Activated CD8-positive, alpha-beta T cell treated with anti-CD3 and anti-CD28 coated beads, Interleukin-2, amount 10 ng/mL, durations not matched to agents 7 days and 5 days (primary cell): ENCODE measurements at regions not wholly inside any gene's neighbourhood (a gene's known extent, or its start where the extent isn't known, plus 50 kb on each side); places are given as distances from the start of the nearest gene placed in this dataset.
"Not testable (repeated sequence)": the region's sequence is repeated elsewhere in the genome, so short reads cannot be mapped to it uniquely, and the experiment has no call there.

Source experiments
- ATAC-seq: fragments of 150-1000 bp; cut with Tn5 transposase; one replicate; pipeline ENCODE4 v1.10.0; 2021; ENCODE audit warnings: moderate library complexity
- CTCF ChIA-PET: fragments of 350-600 bp; sonication (Branson Sonifier 250); formaldehyde crosslinking; loops from one replicate; lab custom pipeline; 2021; ENCODE audit warnings: antibody characterized with exemption; lab: Charles Lee
- POLR2A ChIA-PET: fragments of 350-600 bp; sonication (Branson Sonifier 250); formaldehyde crosslinking; loops from one replicate; lab custom pipeline; 2021; ENCODE audit warnings: antibody characterized with exemption; lab: Charles Lee
- DNase-seq: peaks from one replicate; pipeline ENCODE4 v3.0.0-alpha.2; 2020
- H3K27ac Mint-ChIP-seq: one replicate; pipeline ENCODE4 v1.8.0; 2021; ENCODE audit warnings: mild to moderate bottlenecking, mixed read lengths
- H3K27me3 Mint-ChIP-seq: one replicate; pipeline ENCODE4 v1.8.0; 2021; ENCODE audit warnings: low read depth, mixed read lengths
- H3K36me3 Mint-ChIP-seq: one replicate; pipeline ENCODE4 v1.8.0; 2021; ENCODE audit warnings: low read depth, mixed read lengths
- H3K4me1 Mint-ChIP-seq: one replicate; pipeline ENCODE4 v1.8.0; 2021; ENCODE audit warnings: low read depth, mixed read lengths
- H3K4me3 Mint-ChIP-seq: one replicate; pipeline ENCODE4 v1.8.0; 2021; ENCODE audit warnings: mild to moderate bottlenecking, mixed read lengths
- H3K9me3 Mint-ChIP-seq: one replicate; pipeline ENCODE4 v1.8.0; 2022; ENCODE audit warnings: mixed read lengths; ENCODE audit not compliant: insufficient read depth

GRCh38 chr1:60942291-60942690 is 140.1 kb upstream of the NFIA start:
- peaks cover 9% of the 10 kb centered on the region for H3K27me3 Mint-ChIP-seq
- no peaks in the 10 kb centered on the region for H3K4me1 Mint-ChIP-seq
- POLR2A ChIA-PET: no interaction called here
- DNase-seq (no peak), ATAC-seq (no peak)
- no peaks in the 10 kb centered on the region for H3K9me3 Mint-ChIP-seq
- no peak overlapping the region for H3K4me3 Mint-ChIP-seq
- no peaks in the 10 kb centered on the region for H3K36me3 Mint-ChIP-seq
- no peak overlapping the region for H3K27ac Mint-ChIP-seq
- CTCF ChIA-PET: no interaction called here

GRCh38 chr1:60940685-60941084 is 141.7 kb upstream of the NFIA start:
- H3K4me3 Mint-ChIP-seq, ATAC-seq, H3K9me3 Mint-ChIP-seq, H3K4me1 Mint-ChIP-seq, POLR2A ChIA-PET, H3K27ac Mint-ChIP-seq, CTCF ChIA-PET, H3K27me3 Mint-ChIP-seq, DNase-seq, H3K36me3 Mint-ChIP-seq: not testable (repeated sequence)

DNA sequence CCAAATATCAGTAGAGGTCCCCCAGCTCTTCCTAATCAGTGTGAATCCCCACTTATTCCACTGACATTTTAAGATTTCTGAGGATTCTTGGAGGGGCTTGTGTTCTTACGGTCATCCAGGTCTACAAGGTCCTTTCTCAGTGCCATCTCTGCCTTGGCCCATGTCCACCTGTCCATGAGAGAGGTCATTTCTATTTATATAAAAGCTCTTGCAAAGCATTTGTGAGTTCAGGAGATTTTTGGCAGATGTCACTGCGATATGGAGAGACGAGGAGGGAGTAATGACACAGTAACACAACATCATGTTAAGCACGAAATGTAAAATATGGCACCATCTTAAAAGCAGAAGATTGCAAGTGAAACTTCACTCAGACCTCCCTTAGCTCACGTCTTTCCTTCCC is 144.6 kb upstream of the NFIA start:
- Mint-ChIP-seq H3K4me1 (no peaks in the 10 kb centered on the region), H3K36me3 (no peaks in the 10 kb centered on the region), H3K9me3 (no peaks in the 10 kb centered on the region), H3K27me3 (peaks cover 3% of the 10 kb centered on the region), H3K4me3 (no peak overlapping the region), H3K27ac (no peak overlapping the region)
- ATAC-seq (no peak), DNase-seq (no peak)
- POLR2A ChIA-PET: no interaction called here
- CTCF ChIA-PET: no interaction called here

DNA sequence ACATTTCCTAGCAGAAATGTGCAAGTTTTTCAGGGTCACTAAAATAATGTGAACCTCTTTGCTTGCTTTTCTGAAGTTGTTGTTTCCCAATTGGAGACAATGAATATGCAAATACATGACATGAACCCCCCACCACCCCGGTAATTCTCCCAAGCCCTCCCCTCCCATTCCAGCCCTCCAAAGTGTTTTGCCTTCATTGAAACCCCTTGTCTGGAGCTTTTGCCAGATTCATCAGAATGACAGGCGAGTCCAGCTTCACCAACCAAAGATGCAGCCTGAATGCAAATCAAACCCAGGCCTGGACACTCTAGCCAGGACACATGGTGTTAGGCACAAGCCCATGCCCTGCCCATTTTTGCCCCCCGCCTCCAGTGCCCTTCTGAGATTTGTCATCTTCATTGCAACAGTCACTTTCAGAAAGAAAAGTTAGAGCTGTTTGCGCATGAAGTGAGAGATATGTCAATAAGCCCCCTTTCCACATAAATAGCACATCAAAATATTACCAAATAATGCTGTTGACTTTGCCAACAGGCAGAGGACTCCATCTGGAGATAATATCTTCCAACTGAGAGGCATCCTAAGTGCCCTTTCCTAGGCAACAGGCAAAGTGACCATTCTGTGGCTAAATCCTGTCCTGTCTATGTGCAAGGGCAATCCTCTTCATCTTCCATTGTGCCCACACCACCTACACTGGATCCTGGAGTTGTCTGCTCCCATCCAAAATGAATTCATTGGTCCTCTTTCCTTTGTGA is 145.6 kb upstream of the NFIA start:
- H3K27ac Mint-ChIP-seq: no peak overlapping the region
- H3K9me3 Mint-ChIP-seq: no peaks in the 10 kb centered on the region
- no peak for ATAC-seq
- no peaks in the 10 kb centered on the region for H3K36me3 Mint-ChIP-seq
- no peak overlapping the region for H3K4me3 Mint-ChIP-seq
- ChIA-PET POLR2A (no interaction called here), CTCF (no interaction called here)
- no peak for DNase-seq
- H3K27me3 Mint-ChIP-seq: no peaks in the 10 kb centered on the region
- H3K4me1 Mint-ChIP-seq: no peaks in the 10 kb centered on the region

DNA sequence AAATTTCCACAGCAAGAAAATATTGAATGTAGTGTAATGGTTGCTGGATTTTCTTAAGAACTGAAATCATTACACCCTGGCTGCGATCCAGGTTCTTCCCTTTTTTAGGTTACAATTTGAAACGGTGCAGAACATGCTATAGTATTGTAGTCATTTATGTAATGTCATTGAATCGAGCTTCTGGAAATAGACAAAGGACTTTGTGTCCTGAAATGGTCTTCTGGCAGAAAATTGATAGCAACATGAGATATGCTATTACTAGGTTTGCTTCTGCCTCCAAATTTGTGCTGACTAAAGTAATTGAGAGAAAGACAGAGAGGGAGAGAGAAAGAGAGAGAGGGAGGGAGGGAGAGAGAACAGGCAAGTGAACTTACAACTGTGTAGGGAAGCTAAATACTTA is 146.2 kb upstream of the NFIA start:
- Mint-ChIP-seq H3K4me1 (no peaks in the 10 kb centered on the region), H3K4me3 (no peak overlapping the region), H3K36me3 (no peaks in the 10 kb centered on the region), H3K27ac (no peak overlapping the region), H3K27me3 (no peaks in the 10 kb centered on the region), H3K9me3 (no peaks in the 10 kb centered on the region)
- POLR2A ChIA-PET: no interaction called here
- ATAC-seq (no peak), DNase-seq (no peak)
- CTCF ChIA-PET: no interaction called here

DNA sequence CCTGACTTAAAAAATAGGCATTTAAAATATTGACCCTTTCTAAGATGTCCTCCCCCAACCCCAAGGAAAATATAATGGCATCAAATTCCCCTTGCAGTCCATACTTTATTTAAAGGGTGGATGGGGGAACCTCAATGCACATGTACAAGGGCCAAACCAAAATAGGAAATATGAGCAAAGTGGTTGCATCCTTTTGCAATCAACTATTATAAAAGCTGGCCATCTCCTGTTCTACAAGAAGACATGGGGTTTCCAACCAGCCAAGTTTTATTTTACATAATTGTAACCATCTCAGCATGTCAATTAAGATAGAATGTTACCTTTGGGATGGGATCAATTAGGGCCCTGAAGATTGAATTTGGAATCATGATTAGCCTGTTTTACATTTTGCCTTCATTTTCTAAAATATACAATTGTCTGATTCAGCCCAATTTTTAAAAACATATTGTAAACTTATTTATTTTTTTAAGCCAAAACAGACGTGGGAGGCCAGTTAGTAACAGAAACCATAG is 146.7 kb upstream of the NFIA start:
- Mint-ChIP-seq H3K36me3 (no peaks in the 10 kb centered on the region), H3K4me1 (no peaks in the 10 kb centered on the region), H3K27me3 (no peaks in the 10 kb centered on the region), H3K27ac (no peak overlapping the region), H3K4me3 (no peak overlapping the region), H3K9me3 (no peaks in the 10 kb centered on the region)
- ATAC-seq (no peak), DNase-seq (no peak)
- ChIA-PET CTCF (no interaction called here), POLR2A (no interaction called here)

- Mint-ChIP-seq H3K36me3 (no peaks in the 10 kb centered on the region), H3K4me3 (no peak overlapping the region), H3K9me3 (no peaks in the 10 kb centered on the region), H3K4me1 (no peaks in the 10 kb centered on the region), H3K27me3 (peaks cover 4% of the 10 kb centered on the region), H3K27ac (no peak overlapping the region)
- ChIA-PET POLR2A (no interaction called here), CTCF (no interaction called here)
- DNase-seq (no peak), ATAC-seq (no peak)
Observed at GRCh38 chr1:60930130-60930529, 152.2 kb upstream of the NFIA start.

GRCh38 chr1:60924964-60925798 is 157.2 kb upstream of the NFIA start:
- Mint-ChIP-seq H3K4me3 (no peak overlapping the region), H3K27ac (no peak overlapping the region), H3K27me3 (peaks cover 4% of the 10 kb centered on the region), H3K4me1 (no peaks in the 10 kb centered on the region), H3K36me3 (no peaks in the 10 kb centered on the region), H3K9me3 (no peaks in the 10 kb centered on the region)
- CTCF ChIA-PET: no interaction called here
- POLR2A ChIA-PET: no interaction called here
- no peak for DNase-seq
- no peak for ATAC-seq

GRCh38 chr1:60924165-60924564 is 158.2 kb upstream of the NFIA start:
- Mint-ChIP-seq H3K36me3 (no peaks in the 10 kb centered on the region), H3K27ac (no peak overlapping the region), H3K4me3 (no peak overlapping the region), H3K4me1 (no peaks in the 10 kb centered on the region), H3K9me3 (no peaks in the 10 kb centered on the region), H3K27me3 (peaks cover 4% of the 10 kb centered on the region)
- ATAC-seq (no peak), DNase-seq (no peak)
- ChIA-PET CTCF (no interaction called here), POLR2A (no interaction called here)

GRCh38 chr1:60923389-60924087 is 158.8 kb upstream of the NFIA start:
- no peak for DNase-seq
- Mint-ChIP-seq H3K27ac (no peak overlapping the region), H3K4me3 (no peak overlapping the region), H3K9me3 (no peaks in the 10 kb centered on the region), H3K4me1 (no peaks in the 10 kb centered on the region), H3K27me3 (peaks cover 4% of the 10 kb centered on the region), H3K36me3 (no peaks in the 10 kb centered on the region)
- POLR2A ChIA-PET: no interaction called here
- CTCF ChIA-PET: no interaction called here
- ATAC-seq: no peak

DNA sequence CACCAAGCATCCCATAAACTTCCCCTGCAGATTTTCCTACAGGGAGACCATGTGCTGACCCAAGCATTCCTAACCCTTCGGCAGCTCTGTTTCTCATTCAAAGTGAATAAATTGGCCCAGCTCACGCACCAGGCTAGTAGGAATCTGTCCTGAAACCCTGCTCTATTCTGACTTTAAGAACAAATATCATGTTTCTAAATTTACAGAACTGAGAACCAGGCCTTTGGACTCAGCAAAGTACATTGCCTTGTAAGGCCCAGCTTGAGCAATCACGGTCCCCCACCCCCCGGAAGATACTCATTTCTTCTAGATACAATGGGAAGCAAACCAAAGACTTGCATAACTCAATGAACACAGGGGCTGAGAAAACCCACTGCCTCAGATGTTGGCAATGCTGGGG is 160.1 kb upstream of the NFIA start:
- ChIA-PET POLR2A (no interaction called here), CTCF (no interaction called here)
- no peaks in the 10 kb centered on the region for H3K36me3 Mint-ChIP-seq
- H3K27me3 Mint-ChIP-seq: peaks cover 4% of the 10 kb centered on the region
- DNase-seq: no peak
- no peak overlapping the region for H3K4me3 Mint-ChIP-seq
- no peak for ATAC-seq
- no peaks in the 10 kb centered on the region for H3K4me1 Mint-ChIP-seq
- no peak overlapping the region for H3K27ac Mint-ChIP-seq
- H3K9me3 Mint-ChIP-seq: no peaks in the 10 kb centered on the region

DNA sequence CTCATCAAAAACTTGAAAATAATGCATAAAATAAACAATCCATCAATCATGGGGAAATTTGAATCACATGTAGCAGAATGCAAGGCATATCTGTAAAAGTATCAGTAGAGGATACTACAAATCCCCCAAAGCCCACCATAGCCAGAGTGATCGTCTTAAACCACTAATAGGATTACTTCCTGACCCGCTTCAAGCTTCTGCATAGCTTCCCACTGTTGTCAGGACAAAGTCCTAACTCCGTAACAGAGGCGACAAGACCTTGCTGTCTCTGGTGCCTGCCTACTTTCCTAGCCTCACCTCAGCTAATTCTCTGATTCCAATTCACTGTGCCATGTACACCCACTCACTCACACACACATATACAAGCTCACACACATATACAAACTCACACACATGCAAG is 161.2 kb upstream of the NFIA start:
- H3K9me3 Mint-ChIP-seq: no peaks in the 10 kb centered on the region
- H3K4me1 Mint-ChIP-seq: no peaks in the 10 kb centered on the region
- POLR2A ChIA-PET: no interaction called here
- DNase-seq (no peak), ATAC-seq (no peak)
- no peaks in the 10 kb centered on the region for H3K27me3 Mint-ChIP-seq
- H3K27ac Mint-ChIP-seq: no peak overlapping the region
- H3K36me3 Mint-ChIP-seq: no peaks in the 10 kb centered on the region
- CTCF ChIA-PET: no interaction called here
- H3K4me3 Mint-ChIP-seq: no peak overlapping the region
